HG02642 (cell line): ENCODE measurements at regions not wholly inside any gene's neighbourhood (a gene's known extent, or its start where the extent isn't known, plus 50 kb on each side); places are given as distances from the start of the nearest gene placed in this dataset.

ENCODE experiments used
- ATAC-seq: cut with Tn5 transposase; IDR thresholded peaks from one replicate; pipeline ENCODE4 v1.9.1; 2021; ENCODE audit warnings: mild to moderate bottlenecking; ENCODE audit not compliant: unreplicated experiment, poor library complexity

DNA sequence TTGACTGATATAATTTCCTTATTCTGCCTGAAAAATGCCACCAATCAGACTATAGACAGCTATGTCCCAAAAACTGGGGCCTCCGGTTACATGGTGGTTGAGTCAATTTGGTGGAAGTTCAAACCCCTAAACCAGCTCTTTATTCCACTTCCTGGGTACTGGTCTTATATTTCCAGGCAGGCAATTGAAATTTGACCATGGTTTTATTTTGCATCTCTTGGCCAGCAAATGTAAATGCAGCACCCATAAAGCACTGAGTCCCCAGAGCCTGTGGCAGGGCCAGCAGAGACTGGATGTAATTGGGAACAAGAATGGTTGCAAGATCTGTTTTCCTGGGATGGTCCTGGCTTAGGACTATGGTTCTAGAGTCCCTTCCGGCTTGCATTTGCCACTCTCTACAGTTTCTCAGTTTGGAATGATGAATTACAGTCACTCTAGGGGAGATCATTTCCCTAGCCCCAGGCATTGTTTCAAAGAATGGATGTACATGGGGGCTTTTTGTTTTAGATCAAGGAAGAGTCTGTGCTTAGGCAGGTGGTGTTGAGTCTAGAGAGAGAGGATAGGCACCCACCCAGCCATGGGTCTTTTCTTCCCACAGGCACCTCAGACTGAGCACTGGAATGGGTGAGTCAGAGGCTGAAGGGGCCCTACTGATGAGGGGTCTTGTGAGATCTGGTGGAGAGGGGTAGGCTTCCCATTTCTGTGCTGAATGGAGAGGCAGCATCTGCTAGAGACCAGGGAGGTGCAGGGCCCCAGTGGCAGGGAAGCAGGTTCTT, 108.4 kb upstream of the CDC42EP3 start:
- ATAC-seq, result no peak

DNA sequence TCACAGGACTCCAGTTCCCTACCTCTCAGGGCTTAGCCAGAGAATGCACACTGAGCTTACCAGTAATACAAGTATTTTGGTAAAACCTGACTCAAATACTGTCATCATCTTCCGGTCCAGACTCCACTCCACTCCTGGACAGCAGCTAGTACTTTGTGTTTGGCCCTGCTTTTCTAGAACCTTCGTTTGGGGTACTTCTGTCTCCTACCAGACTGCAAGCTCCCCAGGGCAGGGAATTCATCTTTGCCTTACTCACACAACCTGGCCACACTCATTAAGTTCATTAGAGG, 108.9 kb upstream of the CDC42EP3 start:
- ATAC-seq, result no peak

DNA sequence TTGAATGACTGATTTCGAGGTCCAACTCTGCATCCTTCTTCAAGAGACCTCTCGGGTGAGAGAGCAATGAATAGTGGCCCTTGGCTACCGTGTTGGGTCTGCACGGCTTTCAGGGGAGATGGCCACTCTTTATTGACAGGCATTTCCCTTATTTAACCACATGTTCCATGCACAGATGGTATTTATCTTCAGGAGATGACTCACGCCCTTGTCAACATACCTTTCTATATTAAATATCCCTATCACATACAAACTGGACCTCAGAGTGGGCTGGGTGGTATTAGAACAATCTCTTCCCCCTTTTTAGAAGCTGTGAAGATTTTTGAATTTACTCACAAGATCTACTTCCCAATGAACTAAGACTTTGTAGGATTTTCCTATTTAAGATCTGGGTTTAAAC, 109.6 kb upstream of the CDC42EP3 start:
- ATAC-seq, result no peak

DNA sequence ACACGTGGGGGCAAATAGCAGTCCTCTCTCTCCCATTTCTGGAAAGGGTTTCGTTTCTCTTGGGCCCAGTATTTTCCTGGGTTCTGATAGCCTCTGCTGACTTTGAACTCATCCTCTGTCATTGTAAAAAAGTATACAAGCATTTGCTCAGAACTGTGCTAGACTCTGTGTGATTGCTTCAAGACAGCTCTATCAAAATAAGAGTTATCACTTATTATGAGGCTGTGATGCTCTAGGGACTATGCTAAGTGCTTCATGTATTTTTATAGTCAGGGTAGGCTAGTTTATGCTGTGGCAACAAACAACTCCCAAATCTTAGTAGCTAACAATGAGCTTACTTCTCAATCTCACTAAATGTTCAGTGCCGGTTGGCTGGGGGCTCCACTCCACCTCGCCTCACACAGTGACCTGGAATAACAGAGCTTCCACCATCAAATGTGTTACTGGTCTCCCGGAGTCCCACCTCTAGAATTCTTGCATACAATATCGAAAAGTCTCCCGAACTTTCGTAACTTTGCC, 110.8 kb upstream of the CDC42EP3 start:
- ATAC-seq, result no peak

DNA sequence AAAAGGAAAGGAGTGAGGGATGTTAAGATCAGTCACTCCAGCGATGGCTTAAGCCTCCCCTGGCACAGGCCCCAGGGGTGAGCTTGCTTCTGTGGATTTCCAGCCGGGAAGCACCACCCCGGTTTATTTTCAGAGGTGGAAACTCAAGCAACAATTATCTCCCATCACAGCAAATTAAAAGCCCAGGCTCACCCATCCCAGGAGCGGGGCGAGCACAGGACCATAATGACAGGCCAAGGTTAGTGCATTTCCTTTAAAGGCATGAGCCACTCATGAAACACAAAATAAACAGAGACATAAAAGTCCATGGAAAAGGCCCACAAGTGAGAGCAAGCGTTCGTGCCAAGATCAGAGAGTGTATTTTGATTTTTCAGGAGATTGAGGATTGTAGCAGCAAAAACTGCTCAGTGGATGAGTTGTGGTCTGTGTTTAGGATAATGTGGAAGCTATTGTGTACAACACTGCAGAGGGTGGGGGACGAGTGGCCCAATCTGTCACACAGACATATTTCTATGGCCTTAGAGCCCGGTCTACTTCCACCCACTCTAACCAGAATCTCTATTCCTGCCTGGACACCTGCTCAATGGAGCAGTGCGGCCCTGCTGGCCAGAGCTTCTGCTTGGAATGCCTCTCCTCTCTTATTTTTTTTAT, 111.4 kb upstream of the CDC42EP3 start:
- no peak for ATAC-seq

DNA sequence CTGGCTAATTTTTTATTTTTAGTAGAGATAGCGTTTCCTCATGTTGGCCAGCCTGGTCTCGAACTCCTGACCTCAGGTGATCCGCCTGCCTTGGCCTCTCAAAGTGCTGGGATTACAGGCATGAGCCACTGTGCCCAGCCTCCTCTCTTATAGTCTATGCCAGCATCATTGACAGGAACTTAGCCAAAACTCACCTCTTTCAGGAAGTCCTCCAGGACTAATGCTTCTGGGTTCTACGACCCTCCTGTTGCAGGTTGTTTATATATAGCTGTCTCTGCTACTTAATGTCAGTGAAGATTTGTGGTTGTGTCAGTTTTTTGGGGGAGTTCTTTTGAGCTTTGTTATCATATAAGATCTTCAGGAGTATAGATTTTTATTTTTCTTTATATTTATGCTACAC, 112.1 kb upstream of the CDC42EP3 start:
- no peak for ATAC-seq

DNA sequence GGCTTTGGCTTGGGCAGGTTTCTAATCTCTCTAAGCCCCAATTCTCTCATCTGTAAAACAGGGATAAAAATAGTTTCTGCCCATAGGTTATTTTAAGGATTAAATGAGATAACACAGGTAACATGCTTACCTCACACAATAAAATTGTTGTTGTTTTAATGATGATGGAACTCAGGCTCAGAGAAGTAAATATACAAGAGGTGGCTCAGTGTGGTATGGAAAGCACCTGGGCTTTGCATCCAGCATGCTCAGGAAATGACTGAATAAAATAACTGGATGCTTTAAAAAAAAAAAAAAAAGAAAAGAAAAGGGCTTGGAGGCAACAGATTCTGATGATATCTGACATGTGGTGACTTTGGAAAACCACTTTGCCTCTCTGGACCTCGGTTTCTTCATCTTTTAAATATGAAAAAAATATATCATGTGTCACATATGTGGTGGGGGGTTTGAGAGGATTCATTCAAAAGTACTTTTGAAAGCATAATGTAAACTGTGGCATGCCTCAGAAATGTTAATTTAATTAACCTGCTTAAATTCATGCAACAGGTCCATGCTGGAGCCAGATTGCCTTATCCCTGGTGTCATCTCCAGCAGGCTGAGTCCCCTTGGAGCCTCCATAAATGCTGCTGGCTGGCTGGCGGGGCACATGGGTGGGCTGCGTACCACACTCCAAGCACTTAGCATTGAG, 112.8 kb upstream of the CDC42EP3 start:
- ATAC-seq, result no peak

DNA sequence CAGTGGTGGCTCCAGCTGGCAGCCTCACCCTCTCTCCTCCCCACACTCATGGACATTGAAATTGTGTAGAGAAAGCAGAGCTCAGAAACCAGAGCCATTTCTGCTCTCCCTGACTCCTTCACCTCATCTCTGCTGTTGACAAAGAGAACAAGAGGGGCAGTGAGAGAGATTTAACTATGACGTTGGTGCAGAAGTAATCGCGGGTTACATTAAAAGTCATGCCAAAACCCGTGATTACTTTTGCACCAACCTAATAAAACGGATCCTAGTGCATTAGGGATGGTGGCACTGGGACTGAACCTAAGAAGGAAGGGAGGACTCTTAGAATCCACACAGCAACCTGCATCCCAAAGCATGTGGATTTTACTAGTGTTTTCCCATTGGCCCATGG, 113.3 kb upstream of the CDC42EP3 start:
- no peak for ATAC-seq

DNA sequence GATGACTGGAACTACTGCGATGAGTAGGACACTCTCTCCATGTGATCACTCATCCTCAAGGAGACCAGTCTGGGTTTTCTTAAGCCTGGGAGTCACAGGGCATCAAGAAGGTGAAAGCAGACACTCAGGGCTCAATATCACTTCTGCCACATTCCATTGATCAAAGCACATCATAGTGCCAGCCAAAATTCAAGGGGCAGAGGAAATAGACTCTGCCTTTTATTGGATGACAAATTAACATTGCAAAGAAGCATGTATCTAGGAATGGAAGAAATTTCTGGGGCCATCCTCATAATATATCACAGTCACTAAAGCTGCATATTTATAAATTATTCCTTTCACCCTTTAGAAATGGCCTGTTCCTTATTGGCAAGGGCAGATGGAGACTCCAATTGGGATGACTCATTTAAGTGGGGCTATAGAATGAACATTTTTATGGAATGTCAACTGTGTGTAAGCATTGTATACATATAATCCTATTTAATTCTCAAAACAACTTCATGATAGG, 114.8 kb upstream of the CDC42EP3 start:
- ATAC-seq, result no peak

DNA sequence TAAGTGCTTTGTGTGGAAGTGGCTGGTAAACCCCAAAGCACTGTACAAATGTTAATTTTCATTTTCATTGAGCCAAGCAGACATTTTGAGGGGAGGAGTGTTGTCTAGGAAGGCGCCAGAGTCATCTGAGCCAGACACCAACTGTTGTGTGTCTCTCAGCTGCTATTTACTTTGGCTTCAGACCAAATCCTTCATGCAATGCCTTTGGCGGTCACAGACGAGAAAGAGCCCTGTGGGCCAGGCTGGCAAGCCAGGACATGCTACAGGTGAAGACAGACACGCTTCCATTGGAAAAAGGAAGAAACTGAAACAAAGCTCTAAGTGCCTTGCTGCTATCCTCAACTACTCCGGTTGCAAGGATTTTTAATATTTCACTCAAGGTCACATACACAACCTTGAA, 115.4 kb upstream of the CDC42EP3 start:
- ATAC-seq, result no peak

DNA sequence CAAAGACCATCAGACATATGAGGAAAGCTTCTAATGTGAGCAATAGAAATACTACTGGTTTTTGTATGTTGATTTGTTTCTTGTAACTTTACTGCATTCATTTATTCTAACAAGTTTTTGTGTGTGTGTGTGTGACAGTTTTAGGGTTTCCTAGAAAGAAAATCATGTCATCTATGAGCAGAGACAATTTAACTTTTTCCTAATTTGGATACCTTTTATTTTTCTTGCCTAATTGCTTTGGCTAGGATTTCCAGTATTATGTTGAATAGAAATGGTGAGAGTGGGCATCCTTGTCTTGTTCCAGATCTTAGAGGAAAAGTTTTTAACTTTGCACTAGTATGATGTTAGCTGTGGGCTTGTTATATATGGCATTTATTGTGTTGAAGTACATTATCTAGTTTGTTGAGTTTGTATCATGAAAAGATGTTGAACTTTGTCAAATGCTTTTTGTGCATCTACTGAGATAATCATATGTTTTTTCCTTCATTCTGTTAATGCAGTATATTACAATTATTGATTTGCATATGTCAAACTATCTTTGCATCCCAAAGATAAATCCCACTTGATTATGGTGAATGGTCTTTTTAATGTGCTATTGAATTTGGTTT, 117.3 kb upstream of the CDC42EP3 start:
- ATAC-seq, result no peak

DNA sequence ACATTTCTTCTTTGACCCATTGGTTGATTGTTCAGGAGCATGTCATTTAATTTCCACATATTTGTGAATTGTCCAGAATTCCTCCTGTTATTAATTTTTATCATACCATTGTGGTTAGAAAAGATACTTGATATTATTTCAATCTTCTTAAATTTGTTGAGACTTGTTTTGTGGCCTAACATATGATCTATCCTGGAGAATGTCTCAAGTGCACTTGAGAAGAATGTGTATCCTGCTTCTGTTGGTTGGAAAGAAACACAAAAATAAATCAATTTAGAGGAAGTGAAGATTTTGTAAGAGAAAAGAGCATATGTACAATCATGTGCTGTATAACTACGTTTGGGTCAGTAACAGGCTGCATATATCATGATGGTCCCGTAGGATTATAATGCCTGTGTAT, 118.6 kb upstream of the CDC42EP3 start:
- ATAC-seq, result no peak

DNA sequence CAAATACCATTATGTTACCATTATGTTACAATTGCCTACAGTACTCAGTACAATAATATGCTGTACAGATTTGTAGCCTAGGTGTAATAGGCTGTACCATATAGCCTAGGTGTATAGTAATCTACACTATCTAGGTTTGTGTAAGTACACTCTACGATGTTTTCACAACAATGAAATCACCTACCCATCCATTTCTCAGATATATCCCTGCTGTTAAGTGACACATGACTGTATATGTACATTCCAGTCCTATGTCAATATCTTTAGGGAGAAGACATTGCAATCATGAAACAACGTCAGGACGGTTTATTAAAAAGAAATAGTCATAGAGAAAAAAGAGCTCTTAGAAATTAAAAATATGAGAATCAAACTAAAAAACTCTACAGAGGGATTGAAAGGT, 119.0 kb upstream of the CDC42EP3 start:
- no peak for ATAC-seq

DNA sequence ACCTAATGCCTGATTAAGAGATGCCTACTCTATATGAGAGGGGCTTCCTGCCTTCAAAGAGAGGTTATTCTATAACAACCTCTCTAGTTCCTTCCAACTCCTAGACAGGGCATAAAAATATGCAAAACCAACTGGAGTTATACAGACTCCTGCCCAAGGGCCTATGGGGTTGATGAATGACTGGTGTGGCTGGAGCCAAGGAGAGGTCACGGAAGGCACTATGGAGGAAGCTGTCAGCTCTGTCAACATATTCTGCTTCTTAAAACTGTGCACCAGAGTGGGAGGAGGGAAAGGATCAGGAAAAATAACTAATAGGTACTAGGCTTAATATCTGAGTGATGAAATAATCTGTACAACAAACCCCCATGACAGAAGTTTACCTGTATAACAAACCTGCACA, 120.9 kb upstream of the CDC42EP3 start:
- ATAC-seq, result no peak

DNA sequence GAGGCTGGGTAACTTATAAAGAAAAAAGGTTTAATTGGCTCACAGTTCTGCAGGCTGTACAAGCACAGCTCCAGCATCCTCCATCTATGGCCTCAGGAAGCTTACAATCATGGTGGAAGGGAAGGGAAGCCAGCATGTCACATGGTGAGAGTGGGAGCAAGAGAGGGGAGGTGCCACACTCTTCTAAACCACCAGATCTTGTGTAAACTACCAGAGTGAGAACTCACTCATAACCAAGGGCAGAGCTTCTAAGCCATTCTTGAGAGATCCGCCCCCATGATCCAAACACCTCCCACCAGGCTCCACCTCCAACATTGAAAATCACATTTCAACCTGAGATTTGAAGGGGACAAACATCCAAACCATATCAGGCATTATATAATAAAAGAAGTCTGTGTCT, 121.6 kb upstream of the CDC42EP3 start:
- no peak for ATAC-seq

DNA sequence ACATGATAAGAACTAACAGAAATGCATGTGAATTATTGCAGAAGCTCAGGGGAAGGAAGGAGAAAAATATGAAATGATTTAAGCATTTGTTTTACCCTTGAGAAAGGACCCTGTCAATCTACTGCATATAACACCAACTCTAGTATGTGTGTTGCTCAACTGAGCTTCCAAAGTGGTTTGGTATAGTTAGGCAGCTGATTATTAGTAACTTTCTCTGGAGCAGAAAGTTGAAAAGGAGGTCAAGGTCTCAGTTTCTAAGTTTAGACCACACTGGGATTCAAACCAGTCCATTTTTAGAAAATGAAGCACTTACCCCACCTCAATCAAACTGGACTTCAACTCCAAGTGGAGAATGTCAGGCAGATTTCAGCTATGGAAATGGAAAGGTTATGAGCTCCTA, 123.3 kb upstream of the CDC42EP3 start:
- ATAC-seq, result no peak

DNA sequence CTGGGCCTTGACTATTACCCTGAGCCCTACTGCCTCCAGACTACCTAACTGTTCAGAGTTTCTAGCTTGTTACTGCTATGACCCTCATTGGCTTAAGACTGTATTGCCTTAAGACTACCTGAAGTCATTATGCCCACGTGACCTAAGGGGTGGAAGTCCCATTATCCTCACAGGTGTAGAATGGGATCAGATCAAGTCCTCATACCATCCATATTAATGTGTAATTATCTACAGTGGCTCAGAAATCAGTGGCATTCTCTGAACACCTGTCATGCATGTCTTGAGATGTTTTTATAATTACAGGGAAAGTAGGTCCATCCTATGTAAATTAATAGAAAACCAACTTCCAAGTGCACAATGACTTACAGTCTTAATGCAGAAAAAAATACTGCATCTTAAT, 124.0 kb upstream of the CDC42EP3 start:
- ATAC-seq, result no peak

DNA sequence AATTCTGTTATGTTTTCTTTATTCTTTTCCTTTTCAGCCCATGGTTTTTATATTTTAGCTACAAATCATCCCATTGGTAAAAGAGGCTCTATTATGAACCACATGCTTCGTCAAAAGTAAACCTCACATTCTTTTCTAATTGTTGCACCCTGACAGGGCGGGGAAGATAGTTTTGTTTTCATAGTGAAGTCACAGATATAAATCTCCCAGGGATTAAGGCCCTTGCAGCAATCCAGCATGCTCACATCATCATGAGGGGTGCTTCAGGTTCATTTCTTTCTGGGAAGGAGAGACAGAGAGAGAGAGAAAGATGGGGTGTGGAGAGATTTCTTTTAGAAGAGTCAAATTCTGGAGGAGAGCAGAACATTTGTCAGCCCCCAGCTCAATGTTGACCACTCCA, 124.5 kb upstream of the CDC42EP3 start:
- ATAC-seq, result no peak

DNA sequence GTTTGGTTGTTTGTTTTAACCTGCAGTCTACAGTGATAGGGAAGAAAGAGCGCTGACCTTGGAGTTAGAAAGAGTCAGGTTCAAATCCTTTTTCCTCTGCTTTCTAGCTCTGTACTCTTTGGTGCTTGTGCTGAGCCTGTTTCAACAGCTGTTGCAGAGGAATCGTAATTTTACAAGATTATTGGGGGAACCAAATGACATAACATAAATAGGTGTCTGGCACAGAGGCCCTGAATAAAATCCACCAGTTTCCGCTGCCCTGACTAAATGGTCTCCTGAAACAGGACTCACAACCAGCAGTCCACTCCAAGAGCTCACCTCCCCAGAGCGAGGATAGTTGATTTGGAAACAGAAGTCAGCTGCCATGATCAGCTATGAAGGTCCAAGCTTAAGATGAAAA, 125.0 kb upstream of the CDC42EP3 start:
- no peak for ATAC-seq

DNA sequence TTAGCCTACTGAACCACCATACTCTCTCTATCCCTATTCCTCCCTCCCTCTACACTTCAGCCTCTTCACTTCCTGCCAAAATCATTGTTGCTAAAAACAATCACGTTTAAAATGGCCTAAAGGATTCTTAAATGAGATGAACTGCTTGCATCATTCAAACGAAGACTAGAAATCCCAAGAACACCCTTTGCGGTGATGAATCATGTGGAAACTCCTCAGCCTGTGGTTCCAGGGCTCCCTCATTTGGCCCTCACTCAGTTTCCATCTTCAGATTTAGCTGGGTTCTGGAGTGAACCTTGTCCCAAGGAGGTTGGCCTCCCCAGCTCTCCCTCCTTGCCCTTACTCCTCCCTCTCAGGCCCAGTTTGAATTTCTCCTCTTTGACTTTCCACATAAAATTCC, 125.6 kb upstream of the CDC42EP3 start:
- ATAC-seq, result no peak
